PC-3 (cell line): ENCODE measurements at regions not wholly inside any gene's neighbourhood (a gene's known extent, or its start where the extent isn't known, plus 50 kb on each side); places are given as distances from the start of the nearest gene placed in this dataset.

Source experiments
- EZH2 ChIP-seq: fragments of 300-600 bp; sonication (generic); IDR thresholded peaks from one replicate; pipeline ENCODE4 v1.6.1; 2017; ENCODE audit warnings: antibody characterized with exemption, mild to moderate bottlenecking, low read length; ENCODE audit not compliant: unreplicated experiment
- TF ChIP-seq, protein P1 (sequence below): fragments of 300-600 bp; sonication (generic); conservative IDR thresholded peaks from 2 replicates; pipeline ENCODE4 v1.5.1; 2017; ENCODE audit warnings: antibody characterized with exemption, low read depth, mild to moderate bottlenecking, low read length

DNA sequence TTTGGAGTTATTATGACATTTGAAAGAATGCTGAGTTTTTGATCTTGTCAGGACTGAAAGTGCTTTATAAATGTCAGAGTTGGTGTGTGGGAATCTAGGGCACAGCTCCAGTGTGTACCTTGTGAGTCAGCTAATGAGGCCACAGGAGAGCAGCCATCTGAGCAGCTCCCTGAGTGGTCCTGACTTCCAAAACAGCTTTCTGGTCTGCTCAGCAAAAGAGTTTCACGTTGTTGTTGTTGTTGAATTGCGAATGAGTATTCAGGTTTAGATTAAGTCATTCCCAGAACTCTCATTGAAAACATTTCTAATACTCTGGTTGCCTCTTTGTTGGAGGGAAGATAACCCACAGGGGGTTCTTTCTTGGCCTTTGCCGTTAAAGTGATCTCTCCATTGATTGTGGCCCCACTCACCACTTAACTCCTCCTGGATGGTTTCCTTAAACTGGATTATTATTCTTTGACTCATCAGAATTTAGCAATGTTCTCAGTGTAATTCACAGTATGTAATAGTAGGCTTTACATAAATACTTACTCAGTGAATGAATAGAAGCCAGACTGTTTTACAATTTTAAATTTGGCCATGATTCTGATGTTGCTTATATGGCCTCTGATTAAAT lies 125.1 kb upstream of the SGCD start:
- no peak for TF ChIP-seq EZH2
- TF ChIP-seq, protein P1, sequence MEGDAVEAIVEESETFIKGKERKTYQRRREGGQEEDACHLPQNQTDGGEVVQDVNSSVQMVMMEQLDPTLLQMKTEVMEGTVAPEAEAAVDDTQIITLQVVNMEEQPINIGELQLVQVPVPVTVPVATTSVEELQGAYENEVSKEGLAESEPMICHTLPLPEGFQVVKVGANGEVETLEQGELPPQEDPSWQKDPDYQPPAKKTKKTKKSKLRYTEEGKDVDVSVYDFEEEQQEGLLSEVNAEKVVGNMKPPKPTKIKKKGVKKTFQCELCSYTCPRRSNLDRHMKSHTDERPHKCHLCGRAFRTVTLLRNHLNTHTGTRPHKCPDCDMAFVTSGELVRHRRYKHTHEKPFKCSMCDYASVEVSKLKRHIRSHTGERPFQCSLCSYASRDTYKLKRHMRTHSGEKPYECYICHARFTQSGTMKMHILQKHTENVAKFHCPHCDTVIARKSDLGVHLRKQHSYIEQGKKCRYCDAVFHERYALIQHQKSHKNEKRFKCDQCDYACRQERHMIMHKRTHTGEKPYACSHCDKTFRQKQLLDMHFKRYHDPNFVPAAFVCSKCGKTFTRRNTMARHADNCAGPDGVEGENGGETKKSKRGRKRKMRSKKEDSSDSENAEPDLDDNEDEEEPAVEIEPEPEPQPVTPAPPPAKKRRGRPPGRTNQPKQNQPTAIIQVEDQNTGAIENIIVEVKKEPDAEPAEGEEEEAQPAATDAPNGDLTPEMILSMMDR: no peak
